A549 (cell line): ENCODE measurements at regions not wholly inside any gene's neighbourhood (a gene's known extent, or its start where the extent isn't known, plus 50 kb on each side); places are given as distances from the start of the nearest gene placed in this dataset.

ENCODE experiments used
- ATAC-seq, 2 experiments: fragments of 200-7000 bp in 1 of 2; fragments of >200 bp in 1 of 2; cut with Nextera tagmentation in 1 of 2; cut with Tn5 transposase in 1 of 2; 3 replicates each; pipeline versions ENCODE4 v1.8.0 to v1.9.1; 2018 to 2020; ENCODE audit warnings: mild to moderate bottlenecking in 1 of 2, moderate library complexity in 1 of 2
- CTCF ChIA-PET: fragments of 300-600 bp; sonication (Branson Sonifier 250); formaldehyde crosslinking; extraction: SDS; loops from one replicate; lab custom pipeline; 2021; ENCODE audit warnings: antibody characterized with exemption, inconsistent platforms; lab: Yijun Ruan, JAX
- POLR2A ChIA-PET: fragments of 350-600 bp; formaldehyde crosslinking; extraction: SDS; loops from one replicate; lab custom pipeline; 2021; ENCODE audit warnings: antibody characterized with exemption, inconsistent platforms; lab: Yijun Ruan, JAX
- DNase-seq, 2 experiments: peaks; one replicate each; pipeline versions ENCODE4 v3.0.0 to v3.0.0-alpha.2; 2011 to 2016; ENCODE audit warnings: low read depth in 1 of 2, low spot score in 1 of 2
- FAIRE-seq: peaks from 2 replicates; lab custom pipeline; 2011; peaks lifted over from hg19 to GRCh38; lab: Jason Lieb, UNC
- H3K27ac ChIP-seq, 2 experiments: fragments of >200 bp; sonication (Bioruptor Twin); formaldehyde crosslinking; 3 replicates each; pipeline ENCODE4 v1.5.1; 2016 to 2017
- H3K4me1 ChIP-seq: fragments of >200 bp; sonication (Bioruptor Twin); formaldehyde crosslinking; 3 replicates; pipeline ENCODE4 v1.6.1; 2016
- H3K4me2 ChIP-seq: fragments of >200 bp; sonication (Bioruptor Twin); formaldehyde crosslinking; 3 replicates; pipeline ENCODE4 v1.6.1; 2016
- H3K4me3 ChIP-seq: fragments of >200 bp; sonication (Bioruptor Twin); formaldehyde crosslinking; 3 replicates; pipeline ENCODE4 v1.5.1; 2016
- H3K9me3 ChIP-seq: fragments of >200 bp; sonication (Bioruptor Twin); formaldehyde crosslinking; 3 replicates; pipeline ENCODE4 v1.6.1; 2016
- CBX2 ChIP-seq: fragments of 200-600 bp; sonication (generic); IDR thresholded peaks from 2 replicates; pipeline ENCODE4 v1.6.1; 2016; ENCODE audit warnings: low read depth, mild to moderate bottlenecking, borderline replicate concordance
- CBX8 ChIP-seq: fragments of 200-600 bp; sonication (generic); IDR thresholded peaks from 2 replicates; pipeline ENCODE4 v1.6.1; 2016
- CHD2 ChIP-seq: fragments of 150-350 bp; IDR thresholded peaks from 2 replicates; pipeline ENCODE4 v1.6.1; 2014; ENCODE audit warnings: low read length; ENCODE audit not compliant: partially characterized antibody
- EHF ChIP-seq: fragments of 250-450 bp; sonication (Bioruptor Pico); IDR thresholded peaks from 2 replicates; pipeline ENCODE4 v1.5.0; 2020; ENCODE audit warnings: mild to moderate bottlenecking
- EHMT2 ChIP-seq: fragments of 200-600 bp; sonication (generic); IDR thresholded peaks from 2 replicates; pipeline ENCODE4 v1.6.1; 2016; ENCODE audit warnings: antibody characterized with exemption, low read depth, mild to moderate bottlenecking, moderate library complexity
- FOSB ChIP-seq: fragments of 250-450 bp; sonication (Bioruptor Pico); IDR thresholded peaks from 2 replicates; pipeline ENCODE4 v1.5.0; 2020; ENCODE audit warnings: mild to moderate bottlenecking, moderate library complexity
- GATA3 ChIP-seq: IDR thresholded peaks from 2 replicates; pipeline ENCODE4 v1.6.1; 2012; ENCODE audit warnings: borderline replicate concordance
- HOXA7 ChIP-seq: fragments of 250-450 bp; sonication (Bioruptor Pico); IDR thresholded peaks from 2 replicates; pipeline ENCODE4 v1.5.0; 2020; ENCODE audit warnings: mild to moderate bottlenecking, moderate library complexity
- HOXB13 ChIP-seq: fragments of 250-450 bp; sonication (Bioruptor Pico); IDR thresholded peaks from 2 replicates; pipeline ENCODE4 v1.5.0; 2020; ENCODE audit warnings: low read depth, mild to moderate bottlenecking, moderate library complexity
- JUN ChIP-seq, 2 experiments: fragments of >200 bp; sonication (Bioruptor Twin); formaldehyde crosslinking; IDR thresholded peaks; 2 replicates in 1 of 2; 3 replicates in 1 of 2; pipeline ENCODE4 v1.6.1; 2016 to 2017
- JUNB ChIP-seq: fragments of >200 bp; sonication (Bioruptor Twin); formaldehyde crosslinking; IDR thresholded peaks from 2 replicates; pipeline ENCODE4 v1.6.1; 2016
- NFE2L2 ChIP-seq: fragments of 150-350 bp; conservative IDR thresholded peaks from 2 replicates; pipeline ENCODE4 v1.6.1; 2014; ENCODE audit warnings: low read length
- NPAS2 ChIP-seq: fragments of 250-450 bp; sonication (Bioruptor Pico); IDR thresholded peaks from 2 replicates; pipeline ENCODE4 v1.8.0; 2022; ENCODE audit warnings: mild to moderate bottlenecking, moderate library complexity, borderline replicate concordance
- PHF8 ChIP-seq: fragments of 200-600 bp; sonication (generic); IDR thresholded peaks from 2 replicates; pipeline ENCODE4 v1.6.1; 2016; ENCODE audit warnings: low read depth, mild to moderate bottlenecking, antibody characterized with exemption, moderate library complexity, borderline replicate concordance
- POLR2A ChIP-seq: IDR thresholded peaks from 2 replicates; pipeline ENCODE4 v1.6.1; 2012; ENCODE audit warnings: mild to moderate bottlenecking, low read length
- POLR2AphosphoS2 ChIP-seq: conservative IDR thresholded peaks from 2 replicates; pipeline ENCODE4 v1.6.1; 2012; ENCODE audit warnings: low read length, improper control_type of control experiment, inconsistent platforms
- RARB ChIP-seq: fragments of 250-450 bp; sonication (Bioruptor Pico); IDR thresholded peaks from 2 replicates; pipeline ENCODE4 v1.8.0; 2021; ENCODE audit warnings: mild to moderate bottlenecking, moderate library complexity
- RCOR1 ChIP-seq: fragments of 150-350 bp; IDR thresholded peaks from 2 replicates; pipeline ENCODE4 v1.6.1; 2014; ENCODE audit warnings: antibody characterized with exemption, low read length, low read depth
- RFX5 ChIP-seq: fragments of 450-650 bp; IDR thresholded peaks from 2 replicates; pipeline ENCODE4 v1.7.1; 2014; ENCODE audit warnings: antibody characterized with exemption, mild to moderate bottlenecking, moderate library complexity
- RNF2 ChIP-seq: fragments of 200-600 bp; sonication (generic); IDR thresholded peaks from 2 replicates; pipeline ENCODE4 v1.6.1; 2016; ENCODE audit warnings: low read depth, mild to moderate bottlenecking, antibody characterized with exemption, moderate library complexity, borderline replicate concordance
- SMC3 ChIP-seq: fragments of >200 bp; sonication (Bioruptor Twin); formaldehyde crosslinking; IDR thresholded peaks from 3 replicates; pipeline ENCODE4 v1.6.1; 2018; ENCODE audit warnings: inconsistent platforms
- SREBF2 ChIP-seq: fragments of 450-650 bp; IDR thresholded peaks from 2 replicates; pipeline ENCODE4 v1.6.1; 2014; ENCODE audit warnings: mild to moderate bottlenecking, moderate library complexity
- TFCP2L1 ChIP-seq: fragments of 250-450 bp; sonication (Bioruptor Pico); IDR thresholded peaks from 2 replicates; pipeline ENCODE4 v1.5.0; 2021; ENCODE audit warnings: mild to moderate bottlenecking
- TP53 ChIP-seq: fragments of 250-450 bp; sonication (Bioruptor Pico); IDR thresholded peaks from 2 replicates; pipeline ENCODE4 v1.5.0; 2021; ENCODE audit warnings: mild to moderate bottlenecking, moderate library complexity
- ZNF302 ChIP-seq: fragments of 250-450 bp; sonication (Bioruptor Pico); IDR thresholded peaks from 2 replicates; pipeline ENCODE4 v1.9.0; 2021; ENCODE audit warnings: inconsistent platforms, mild to moderate bottlenecking, moderate library complexity
- ZSCAN20 ChIP-seq: fragments of 250-450 bp; sonication (Bioruptor Pico); IDR thresholded peaks from 2 replicates; pipeline ENCODE4 v1.8.0; 2022; ENCODE audit warnings: mild to moderate bottlenecking, moderate library complexity
- WGBS: methylation state at CpG from one replicate; pipeline ENCODE4 v1.1.6; 2017; ENCODE audit errors: missing lambda C conversion rate; 5-methylcytosine and 5-hydroxymethylcytosine counted together
- TF ChIP-seq, protein P1 (sequence below): fragments of >200 bp; sonication (Bioruptor Twin); formaldehyde crosslinking; IDR thresholded peaks from 2 replicates; pipeline ENCODE4 v1.6.1; 2016
- TF ChIP-seq, protein P2 (sequence below): fragments of 250-450 bp; sonication (Bioruptor Pico); IDR thresholded peaks from 2 replicates; pipeline ENCODE4 v1.5.0; 2021; ENCODE audit warnings: mild to moderate bottlenecking, moderate library complexity, borderline replicate concordance
- TF ChIP-seq, protein P3 (sequence below): fragments of 250-450 bp; sonication (Bioruptor Pico); IDR thresholded peaks from 2 replicates; pipeline ENCODE4 v1.5.0; 2020; ENCODE audit warnings: low read depth, mild to moderate bottlenecking, moderate library complexity
- TF ChIP-seq, protein P4 (sequence below): IDR thresholded peaks from 2 replicates; pipeline ENCODE4 v1.6.1; 2012; ENCODE audit warnings: low read depth, borderline replicate concordance
- TF ChIP-seq, protein P5 (sequence below): fragments of 450-650 bp; IDR thresholded peaks from 2 replicates; pipeline ENCODE4 v1.6.1; 2014; ENCODE audit warnings: antibody characterized with exemption
- TF ChIP-seq, protein P6 (sequence below): fragments of >200 bp; sonication (Bioruptor Twin); formaldehyde crosslinking; IDR thresholded peaks from 3 replicates; pipeline ENCODE4 v1.6.1; 2016

DNA sequence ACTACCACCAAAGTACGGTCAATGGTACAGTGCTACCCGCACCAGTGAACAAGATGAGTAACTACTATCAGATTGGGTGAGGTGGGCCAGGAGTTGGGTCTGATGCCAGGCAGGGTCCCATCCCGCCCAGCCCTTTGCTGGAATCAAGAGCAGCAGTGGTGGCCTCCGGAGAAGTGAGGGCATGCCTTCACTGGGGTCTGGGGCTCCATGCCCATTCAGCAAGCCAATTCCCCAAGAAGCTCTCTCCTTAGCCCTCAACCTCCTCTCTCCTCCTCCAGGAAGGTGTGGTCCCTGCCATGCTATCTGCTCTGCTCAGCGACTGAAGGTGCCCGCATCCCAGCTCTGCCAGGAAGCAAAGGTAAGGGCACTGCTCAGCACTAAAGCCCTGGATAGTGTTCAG, 62.7 kb upstream of the CPLX2 start:
- Histone ChIP-seq H3K4me2 (peak overlapping the region; percentile 81), H3K4me3 (no peak overlapping the region), H3K9me3 (no peaks in the 10 kb centered on the region), H3K27ac (peak overlapping the region; percentile 88 to 90), H3K4me1 (peaks cover 42% of the 10 kb centered on the region)
- ChIA-PET CTCF (interaction anchor here (0.6 to 5.2 kb wide), 6 partner anchors 11 to 79 kb away, joined by 3 to 32 read pairs (median 4); no protein-coding TSS in a partner anchor), POLR2A (interaction anchor here (0.8 kb wide), 1 partner anchor 63 kb away, joined by 3 read pairs; no protein-coding TSS in a partner anchor)
- DNase-seq (no peak), ATAC-seq (no peak), FAIRE-seq (no peak)
- TF ChIP-seq PHF8: no peak
- TF ChIP-seq RNF2: no peak
- TF ChIP-seq FOSB (CRISPR knock-in tag): no peak
- TF ChIP-seq TFCP2L1 (CRISPR knock-in tag): no peak
- TF ChIP-seq POLR2AphosphoS2: no peak
- TF ChIP-seq, protein P1, sequence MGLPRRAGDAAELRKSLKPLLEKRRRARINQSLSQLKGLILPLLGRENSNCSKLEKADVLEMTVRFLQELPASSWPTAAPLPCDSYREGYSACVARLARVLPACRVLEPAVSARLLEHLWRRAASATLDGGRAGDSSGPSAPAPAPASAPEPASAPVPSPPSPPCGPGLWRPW: no peak
- TF ChIP-seq, protein P2, sequence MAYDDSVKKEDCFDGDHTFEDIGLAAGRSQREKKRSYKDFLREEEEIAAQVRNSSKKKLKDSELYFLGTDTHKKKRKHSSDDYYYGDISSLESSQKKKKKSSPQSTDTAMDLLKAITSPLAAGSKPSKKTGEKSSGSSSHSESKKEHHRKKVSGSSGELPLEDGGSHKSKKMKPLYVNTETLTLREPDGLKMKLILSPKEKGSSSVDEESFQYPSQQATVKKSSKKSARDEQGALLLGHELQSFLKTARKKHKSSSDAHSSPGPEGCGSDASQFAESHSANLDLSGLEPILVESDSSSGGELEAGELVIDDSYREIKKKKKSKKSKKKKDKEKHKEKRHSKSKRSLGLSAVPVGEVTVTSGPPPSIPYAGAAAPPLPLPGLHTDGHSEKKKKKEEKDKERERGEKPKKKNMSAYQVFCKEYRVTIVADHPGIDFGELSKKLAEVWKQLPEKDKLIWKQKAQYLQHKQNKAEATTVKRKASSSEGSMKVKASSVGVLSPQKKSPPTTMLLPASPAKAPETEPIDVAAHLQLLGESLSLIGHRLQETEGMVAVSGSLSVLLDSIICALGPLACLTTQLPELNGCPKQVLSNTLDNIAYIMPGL (CRISPR knock-in tag): no peak
- no peak for TF ChIP-seq RFX5
- no peak for TF ChIP-seq ZSCAN20 (CRISPR knock-in tag)
- TF ChIP-seq EHF: no peak
- no peak for TF ChIP-seq SREBF2
- TF ChIP-seq, protein P3, sequence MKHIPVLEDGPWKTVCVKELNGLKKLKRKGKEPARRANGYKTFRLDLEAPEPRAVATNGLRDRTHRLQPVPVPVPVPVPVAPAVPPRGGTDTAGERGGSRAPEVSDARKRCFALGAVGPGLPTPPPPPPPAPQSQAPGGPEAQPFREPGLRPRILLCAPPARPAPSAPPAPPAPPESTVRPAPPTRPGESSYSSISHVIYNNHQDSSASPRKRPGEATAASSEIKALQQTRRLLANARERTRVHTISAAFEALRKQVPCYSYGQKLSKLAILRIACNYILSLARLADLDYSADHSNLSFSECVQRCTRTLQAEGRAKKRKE: no peak
- TF ChIP-seq POLR2A: no peak
- TF ChIP-seq RARB (CRISPR knock-in tag): no peak
- no peak for TF ChIP-seq NFE2L2
- TF ChIP-seq HOXA7 (CRISPR knock-in tag): no peak
- TF ChIP-seq ZNF302 (CRISPR knock-in tag): no peak
- no peak for TF ChIP-seq SMC3
- no peak for TF ChIP-seq RCOR1
- TF ChIP-seq NPAS2: no peak
- 87% methylated on average over 6 of the region's 6 CpGs for WGBS

DNA sequence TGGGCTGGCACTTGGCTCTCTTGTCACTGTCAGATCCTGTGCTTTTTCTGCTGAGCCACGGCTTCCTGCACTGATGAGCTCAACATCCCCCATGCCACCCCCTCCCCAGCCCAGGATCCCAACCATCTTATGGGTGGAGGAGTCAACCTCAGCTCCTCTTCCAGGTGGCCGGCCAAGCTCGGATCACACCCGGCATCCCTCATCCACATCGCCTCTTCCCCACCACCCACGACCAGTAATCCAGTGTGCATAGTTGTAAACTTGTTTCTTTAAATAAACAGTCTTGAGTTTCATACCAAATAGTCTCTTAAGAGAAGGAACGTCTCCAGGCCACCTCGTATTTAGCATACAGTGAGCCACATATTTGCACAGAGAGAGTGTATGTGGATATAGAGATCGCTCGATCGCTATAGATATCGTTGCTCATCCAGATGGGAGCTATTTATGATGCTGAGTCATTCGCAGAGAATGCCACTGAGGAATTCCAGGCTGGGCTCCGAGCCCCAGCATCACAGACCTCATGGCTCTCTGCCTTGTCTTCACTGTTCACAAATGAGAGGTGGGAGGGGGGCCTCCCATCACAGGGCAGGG, 61.8 kb upstream of the CPLX2 start:
- POLR2A ChIA-PET: interaction anchor here (0.6 to 1.5 kb wide), 5 partner anchors 11 to 64 kb away, joined by 3 read pairs; no protein-coding TSS in a partner anchor
- peak overlapping the region; percentile 81 for H3K4me2 ChIP-seq
- FAIRE-seq: peak; percentile 90
- CTCF ChIA-PET: interaction anchor here (0.6 to 5.2 kb wide), 9 partner anchors 12 to 80 kb away, joined by 3 to 32 read pairs (median 5); partner anchors contain the start of gene CPLX2
- H3K4me3 ChIP-seq: 0 out of 3 replicates have a peak overlapping the region, but pooled peaks have one; percentile 2
- no peaks in the 10 kb centered on the region for H3K9me3 ChIP-seq
- peak overlapping the region; percentile 88 to 90 for H3K27ac ChIP-seq
- WGBS: 1% methylated on average over 14 of the region's 14 CpGs
- DNase-seq: peak; percentile 84 to 89
- H3K4me1 ChIP-seq: peaks cover 49% of the 10 kb centered on the region
- ATAC-seq: peak; percentile 77 to 92
- peak; percentile 95 for TF ChIP-seq GATA3
- TF ChIP-seq CBX8: no peak
- no peak for TF ChIP-seq CHD2
- TF ChIP-seq, protein P4, sequence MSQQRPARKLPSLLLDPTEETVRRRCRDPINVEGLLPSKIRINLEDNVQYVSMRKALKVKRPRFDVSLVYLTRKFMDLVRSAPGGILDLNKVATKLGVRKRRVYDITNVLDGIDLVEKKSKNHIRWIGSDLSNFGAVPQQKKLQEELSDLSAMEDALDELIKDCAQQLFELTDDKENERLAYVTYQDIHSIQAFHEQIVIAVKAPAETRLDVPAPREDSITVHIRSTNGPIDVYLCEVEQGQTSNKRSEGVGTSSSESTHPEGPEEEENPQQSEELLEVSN: no peak
- peak; percentile 88 to 93 for TF ChIP-seq JUN (IDR thresholded peaks at IDR 0.05)
- TF ChIP-seq TP53 (CRISPR knock-in tag): no peak
- TF ChIP-seq JUNB: peak; percentile 90
- no peak for TF ChIP-seq ZNF302 (CRISPR knock-in tag)
- no peak for TF ChIP-seq HOXB13 (CRISPR knock-in tag)
- TF ChIP-seq, protein P5, sequence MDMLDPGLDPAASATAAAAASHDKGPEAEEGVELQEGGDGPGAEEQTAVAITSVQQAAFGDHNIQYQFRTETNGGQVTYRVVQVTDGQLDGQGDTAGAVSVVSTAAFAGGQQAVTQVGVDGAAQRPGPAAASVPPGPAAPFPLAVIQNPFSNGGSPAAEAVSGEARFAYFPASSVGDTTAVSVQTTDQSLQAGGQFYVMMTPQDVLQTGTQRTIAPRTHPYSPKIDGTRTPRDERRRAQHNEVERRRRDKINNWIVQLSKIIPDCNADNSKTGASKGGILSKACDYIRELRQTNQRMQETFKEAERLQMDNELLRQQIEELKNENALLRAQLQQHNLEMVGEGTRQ: no peak
- no peak for TF ChIP-seq EHMT2
- TF ChIP-seq, protein P3: 0 out of 2 replicates have a peak, but pooled peaks have one; percentile 46
- no peak for TF ChIP-seq POLR2A
- TF ChIP-seq SMC3: peak; percentile 31; the same call in 1 of the 3 replicates
- TF ChIP-seq, protein P6, sequence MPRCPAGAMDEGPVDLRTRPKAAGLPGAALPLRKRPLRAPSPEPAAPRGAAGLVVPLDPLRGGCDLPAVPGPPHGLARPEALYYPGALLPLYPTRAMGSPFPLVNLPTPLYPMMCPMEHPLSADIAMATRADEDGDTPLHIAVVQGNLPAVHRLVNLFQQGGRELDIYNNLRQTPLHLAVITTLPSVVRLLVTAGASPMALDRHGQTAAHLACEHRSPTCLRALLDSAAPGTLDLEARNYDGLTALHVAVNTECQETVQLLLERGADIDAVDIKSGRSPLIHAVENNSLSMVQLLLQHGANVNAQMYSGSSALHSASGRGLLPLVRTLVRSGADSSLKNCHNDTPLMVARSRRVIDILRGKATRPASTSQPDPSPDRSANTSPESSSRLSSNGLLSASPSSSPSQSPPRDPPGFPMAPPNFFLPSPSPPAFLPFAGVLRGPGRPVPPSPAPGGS: 0 out of 3 replicates have a peak, but pooled peaks have one; percentile 52
- no peak for TF ChIP-seq CBX2
- TF ChIP-seq, protein P1: no peak
- no peak for TF ChIP-seq ZSCAN20 (CRISPR knock-in tag)
